ENCODE measurements at regions not wholly inside any gene's neighbourhood (a gene's known extent, or its start where the extent isn't known, plus 50 kb on each side); places are given as distances from the start of the nearest gene placed in this dataset.
"Not testable (repeated sequence)": the region's sequence is repeated elsewhere in the genome, so short reads cannot be mapped to it uniquely, and the experiment has no call there.

DNA sequence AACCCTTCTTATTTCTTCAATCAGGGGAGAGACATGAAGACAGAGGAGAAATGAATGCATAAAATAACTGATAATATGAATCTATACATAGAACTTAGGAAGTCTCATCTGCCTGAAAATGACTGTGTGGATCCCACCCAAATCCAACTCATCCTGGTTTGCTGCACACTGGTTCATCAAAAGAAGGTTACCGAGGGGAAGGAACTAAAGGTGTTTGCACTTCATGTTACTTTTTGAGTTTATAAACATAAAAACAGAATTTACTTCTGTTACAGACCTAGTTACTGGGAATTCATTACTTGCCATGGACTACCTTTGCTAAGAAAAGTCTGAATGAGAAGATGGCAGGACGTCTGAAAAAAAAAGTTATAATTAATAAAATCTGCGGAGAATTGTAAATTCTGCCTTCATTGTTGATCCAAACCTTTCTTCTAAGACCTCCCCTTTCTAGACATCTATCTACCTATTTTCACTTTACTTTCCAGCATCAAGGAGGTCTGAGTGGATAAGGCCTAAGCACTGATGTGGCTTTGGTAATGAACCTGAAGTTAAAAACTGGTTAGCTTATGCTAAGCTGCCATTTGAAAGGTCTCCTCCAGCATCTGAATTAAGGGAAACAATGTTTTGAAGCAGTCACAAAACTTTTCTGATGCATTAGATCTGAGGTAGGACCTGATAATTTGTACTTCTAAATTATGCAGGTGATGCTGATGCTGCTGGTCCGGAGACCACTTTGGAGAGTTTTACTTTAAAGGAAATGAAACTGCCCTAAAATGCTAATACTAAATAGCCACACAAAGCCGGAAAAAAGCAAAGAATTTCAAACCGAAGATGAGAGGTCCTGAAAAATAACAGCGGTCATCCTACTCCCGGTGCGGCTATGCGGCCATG lies 84.0 kb downstream of the HFE start:
- DNase-seq (ENCODE audit: low spot score) (no peak), ATAC-seq (no peak)
- intact Hi-C loops (cut with DNase I): no loop called here

DNA sequence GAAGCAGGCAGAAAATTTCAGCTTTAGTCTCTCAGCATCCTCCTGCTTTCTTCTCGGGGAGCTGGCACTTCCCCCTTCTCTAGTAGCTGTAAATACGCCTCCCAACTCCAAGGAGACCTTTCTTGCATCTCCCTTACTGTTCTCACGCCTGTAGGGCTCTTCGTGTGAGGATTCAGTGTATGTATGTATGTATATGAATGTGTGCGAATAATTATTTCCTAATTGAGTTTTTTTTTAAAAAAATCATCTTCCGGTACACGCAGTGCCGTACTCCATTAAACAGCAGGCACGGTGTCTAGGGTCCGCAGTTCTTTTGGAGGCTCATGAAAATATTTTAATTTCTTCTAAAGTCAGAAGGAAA lies 85.4 kb downstream of the HFE start:
- DNase-seq (ENCODE audit: low spot score) (no peak), ATAC-seq (peak; percentile 74)
- intact Hi-C loops (cut with DNase I): no loop called here

DNA sequence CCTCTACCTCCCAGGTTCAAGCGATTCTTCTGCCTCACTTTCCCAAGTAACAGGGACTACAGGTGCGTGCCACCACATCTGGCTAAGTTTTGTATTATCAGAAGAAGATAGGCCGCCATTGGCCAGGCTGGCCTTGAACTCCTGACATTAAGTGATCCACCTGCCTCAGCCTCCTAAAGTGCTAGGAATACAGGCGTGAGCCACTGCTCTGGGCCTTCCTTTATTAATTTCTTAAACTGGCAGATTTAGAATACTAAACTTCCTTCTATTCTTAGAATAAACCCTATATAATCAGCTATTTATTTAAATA lies 86.6 kb downstream of the HFE start:
- ATAC-seq (no peak), DNase-seq (ENCODE audit: low spot score) (no peak)
- intact Hi-C loops (cut with DNase I): no loop called here

DNA sequence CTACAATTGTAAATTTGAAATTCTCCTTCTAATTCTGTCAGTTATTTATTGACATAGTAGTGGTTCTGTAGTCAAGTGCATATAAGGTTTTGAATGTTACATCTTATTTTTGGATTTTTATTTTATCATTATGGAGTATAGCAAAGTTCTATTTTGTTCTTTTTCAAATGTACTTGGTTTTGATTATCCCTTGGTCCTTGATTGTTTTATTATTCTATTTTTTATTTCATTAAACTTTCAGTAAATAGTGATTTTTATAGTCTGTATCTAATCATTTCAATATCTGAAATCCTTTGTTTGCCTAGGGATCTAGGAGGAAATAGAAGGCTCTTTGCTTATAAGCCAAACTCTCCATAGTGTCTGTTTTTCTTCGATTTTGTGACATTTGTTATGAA lies 87.8 kb downstream of the HFE start:
- intact Hi-C loops (cut with DNase I): no loop called here

DNA sequence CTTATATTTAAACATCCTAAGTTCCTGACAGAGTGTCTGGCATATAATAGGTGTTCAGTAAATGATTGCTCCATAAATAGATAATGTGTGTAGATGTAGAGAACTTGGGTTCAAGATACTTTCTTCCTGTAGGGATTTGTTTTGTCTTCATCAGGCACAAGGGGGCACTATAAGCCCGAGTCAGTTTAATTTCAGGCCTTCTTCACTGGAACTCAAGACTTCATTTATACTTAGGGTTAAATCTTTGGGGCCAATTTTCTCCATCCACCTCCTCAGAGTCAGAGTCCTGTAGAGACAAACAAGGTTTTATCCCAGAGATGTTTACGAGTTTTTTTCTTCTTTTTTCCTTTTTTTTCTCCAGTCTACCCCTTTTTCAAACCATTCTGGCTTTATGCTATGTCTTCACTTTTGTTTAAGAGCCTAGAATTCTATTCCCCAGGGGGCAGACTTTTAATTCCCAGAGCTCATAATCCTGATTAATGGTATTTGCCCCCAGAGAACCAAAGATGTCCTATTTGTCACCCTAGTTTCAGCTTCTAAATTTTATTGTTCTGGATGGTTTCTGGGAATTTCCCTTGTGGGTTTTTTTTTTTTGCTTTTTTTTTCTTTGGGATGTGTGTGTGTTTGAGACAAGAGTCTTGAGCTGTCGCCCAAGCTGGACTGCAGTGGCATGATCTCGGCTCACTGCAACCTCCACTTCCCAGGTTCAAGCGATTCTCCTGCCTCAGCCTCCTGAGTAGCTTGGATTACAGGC lies 88.4 kb downstream of the HFE start:
- intact Hi-C loops (cut with DNase I): no loop called here
- ATAC-seq: no peak

More for the DNA sequence above, 87.8 kb downstream of the HFE start:
- DNase-seq (ENCODE audit: low spot score) (no peak), ATAC-seq (no peak)

DNA sequence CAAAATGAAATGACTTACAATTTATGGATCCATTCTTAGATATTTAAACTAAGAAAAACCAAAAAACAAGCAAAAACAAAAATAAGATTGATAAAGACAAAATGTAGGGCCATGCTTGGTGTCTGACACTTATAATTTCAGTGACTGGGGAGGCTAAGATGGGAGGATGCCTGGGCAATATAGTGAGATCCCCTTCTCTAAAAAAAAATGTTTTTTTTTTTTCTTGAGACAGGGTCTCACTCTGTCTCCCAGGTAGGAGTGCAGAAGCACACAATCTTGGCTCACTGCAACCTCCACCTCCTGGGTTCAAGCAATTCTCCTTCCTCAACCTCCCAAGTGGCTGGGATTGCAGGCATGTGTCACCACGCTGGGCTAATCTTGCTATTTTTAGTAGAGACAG lies 92.4 kb downstream of the HFE start:
- ATAC-seq (no peak), DNase-seq (ENCODE audit: low spot score) (no peak)
- intact Hi-C loops (cut with DNase I): no loop called here

More for the DNA sequence above, 88.4 kb downstream of the HFE start:
- DNase-seq (ENCODE audit: low spot score): no peak

DNA sequence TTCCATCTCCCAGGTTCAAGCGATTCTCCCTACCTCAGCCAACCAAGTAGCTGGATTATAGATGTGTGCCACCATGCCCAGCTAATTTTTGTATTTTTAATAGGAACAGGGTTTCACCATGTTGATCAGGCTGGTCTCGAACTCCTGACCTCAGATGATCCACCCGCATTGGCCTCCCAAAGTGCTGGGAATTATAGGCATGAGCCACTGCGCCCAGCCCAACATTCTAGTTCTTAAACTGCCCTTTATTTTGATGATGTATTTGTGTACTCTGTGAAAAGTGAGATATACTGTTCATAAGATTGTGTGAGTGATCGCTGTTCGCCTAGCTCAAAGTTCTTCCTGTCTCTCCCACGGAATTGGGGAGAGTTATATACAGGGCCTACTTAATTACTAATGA lies 93.1 kb downstream of the HFE start:
- DNase-seq (ENCODE audit: low spot score) (no peak), ATAC-seq (no peak)
- intact Hi-C loops (cut with DNase I): no loop called here

DNA sequence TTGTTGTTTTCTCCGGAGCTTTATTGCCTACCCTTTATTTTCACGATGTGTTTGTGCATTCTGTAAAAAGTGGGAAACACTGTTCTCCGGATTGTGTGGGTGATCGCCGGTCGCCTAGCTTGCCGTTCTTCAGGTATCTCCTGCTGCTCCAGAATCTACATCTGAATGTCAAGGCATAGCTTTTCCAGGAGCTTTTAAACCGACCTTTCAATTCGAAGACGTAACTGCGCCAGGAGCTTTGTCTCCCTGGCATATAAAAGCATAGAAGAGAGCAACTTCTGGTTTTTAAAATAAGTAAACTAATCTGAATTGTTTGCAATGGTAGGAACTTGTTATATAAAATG lies 96.0 kb downstream of the HFE start:
- intact Hi-C loops (cut with DNase I): no loop called here
- ATAC-seq (peak; percentile 41), DNase-seq (ENCODE audit: low spot score) (no peak)

DNA sequence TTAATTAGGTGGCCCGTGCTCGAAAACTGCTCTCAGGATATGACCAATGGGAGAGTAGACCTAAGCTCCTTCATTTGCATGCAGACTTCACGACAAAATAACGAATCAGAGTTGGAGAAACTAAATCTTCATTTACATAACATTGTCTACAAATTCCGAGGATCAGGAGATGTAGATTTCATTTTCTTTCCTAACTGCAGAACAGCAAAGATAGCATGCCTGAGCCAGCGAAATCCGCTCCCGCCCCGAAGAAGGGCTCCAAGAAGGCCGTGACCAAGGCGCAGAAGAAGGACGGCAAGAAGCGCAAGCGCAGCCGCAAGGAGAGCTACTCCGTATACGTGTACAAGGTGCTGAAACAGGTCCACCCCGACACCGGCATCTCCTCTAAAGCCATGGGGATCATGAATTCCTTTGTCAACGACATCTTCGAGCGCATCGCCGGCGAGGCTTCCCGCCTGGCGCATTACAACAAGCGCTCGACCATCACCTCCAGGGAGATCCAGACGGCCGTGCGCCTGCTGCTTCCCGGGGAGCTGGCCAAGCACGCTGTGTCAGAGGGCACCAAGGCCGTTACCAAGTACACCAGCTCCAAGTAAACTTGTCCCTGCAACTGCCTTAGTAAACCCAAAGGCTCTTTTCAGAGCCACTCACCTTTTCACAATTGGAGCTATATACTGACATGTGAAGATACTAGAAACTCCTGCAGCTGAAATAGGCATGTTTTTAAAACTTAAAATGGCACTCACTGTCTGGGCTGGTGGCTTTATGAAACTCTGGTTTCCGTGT lies 96.5 kb downstream of the HFE start:
- peak; percentile 94 for ATAC-seq
- intact Hi-C loops (cut with DNase I): no loop called here
- DNase-seq (ENCODE audit: low spot score): peak; percentile 79

DNA sequence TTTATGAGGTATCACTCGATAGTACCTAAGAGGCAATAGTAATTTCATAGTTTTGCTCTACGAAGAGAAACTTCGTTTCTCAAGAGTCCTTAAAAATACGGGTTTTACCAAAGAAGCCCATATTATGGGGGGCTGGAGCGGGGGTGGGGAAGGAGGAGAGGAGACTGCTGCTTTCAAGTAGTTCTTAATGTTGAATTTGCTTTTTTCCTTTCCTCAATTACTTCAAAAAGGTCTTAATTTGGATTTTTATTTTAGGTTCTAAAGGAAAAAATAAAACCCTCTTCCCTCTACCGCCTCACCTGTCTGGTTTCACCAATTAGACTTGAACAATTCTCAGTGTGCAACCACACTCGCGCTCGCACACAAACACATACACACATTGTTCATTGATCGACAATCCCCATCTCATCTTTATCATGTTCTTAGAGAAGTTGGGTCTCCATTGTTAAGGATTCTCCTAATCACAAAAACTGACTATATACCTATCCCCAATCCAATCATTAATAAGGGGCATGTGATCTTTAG lies 97.2 kb downstream of the HFE start:
- intact Hi-C loops (cut with DNase I): no loop called here
- DNase-seq (ENCODE audit: low spot score): no peak
- no peak for ATAC-seq

DNA sequence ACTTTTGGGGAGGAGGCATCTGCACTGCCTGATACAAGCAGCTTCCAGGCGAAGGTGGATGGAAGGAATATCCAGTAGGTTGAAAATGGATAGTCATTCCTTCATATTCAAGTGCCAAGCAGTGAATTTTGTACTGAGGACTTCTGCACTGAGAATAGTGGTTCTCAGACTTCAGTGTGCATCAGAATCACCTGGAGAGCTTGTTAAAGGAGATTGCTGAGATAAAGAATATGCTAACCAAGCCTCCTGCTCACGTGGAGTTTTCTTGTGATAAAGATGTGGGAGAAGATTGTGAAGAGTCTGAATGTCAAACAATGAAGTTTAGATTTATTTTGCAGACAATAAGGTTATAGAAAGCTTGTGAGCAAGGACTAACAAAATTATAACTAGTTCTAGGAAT lies 97.8 kb downstream of the HFE start:
- ATAC-seq (no peak), DNase-seq (ENCODE audit: low spot score) (no peak)
- intact Hi-C loops (cut with DNase I): no loop called here

DNA sequence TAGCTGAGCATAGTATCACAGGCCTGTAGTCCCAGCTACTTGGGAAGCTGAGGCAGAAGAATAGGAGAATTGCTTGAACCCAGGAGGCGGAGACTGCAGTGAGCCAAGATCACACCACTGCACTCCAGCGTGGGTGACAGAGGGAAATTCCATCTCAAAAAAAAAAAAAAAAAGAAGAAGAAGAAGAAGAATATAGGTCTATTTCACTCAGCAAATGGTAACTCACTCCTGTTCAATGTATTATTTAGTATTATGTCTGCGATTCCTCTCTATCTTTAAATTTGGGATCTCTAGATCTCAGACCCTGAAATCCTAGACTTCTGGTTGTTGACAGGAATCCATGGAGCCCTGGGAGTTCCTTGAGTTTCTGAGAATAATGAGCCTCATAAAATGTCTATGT lies 98.6 kb downstream of the HFE start:
- ATAC-seq: no peak
- intact Hi-C loops (cut with DNase I): no loop called here
- DNase-seq (ENCODE audit: low spot score): no peak

DNA sequence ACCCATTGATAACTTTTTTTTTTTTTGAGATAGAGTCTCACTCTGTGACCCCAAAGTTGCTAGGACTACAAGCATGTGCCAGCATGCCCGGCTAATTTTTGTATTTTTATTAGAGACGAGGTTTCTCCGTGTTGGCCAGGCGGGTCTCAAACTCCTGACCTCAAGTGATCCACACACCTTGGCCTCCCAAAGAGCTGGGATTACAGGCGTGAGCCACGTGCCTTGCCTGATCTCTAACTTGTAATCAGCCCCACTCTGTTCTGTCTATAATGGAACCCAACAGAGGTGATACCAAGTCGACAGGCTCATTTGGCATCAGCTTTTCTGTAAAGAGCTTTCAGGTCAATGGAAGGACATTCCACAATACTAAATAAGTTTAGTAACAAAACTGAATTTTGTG lies 99.4 kb downstream of the HFE start:
- intact Hi-C loops (cut with DNase I): no loop called here
- no peak for ATAC-seq
- DNase-seq (ENCODE audit: low spot score): no peak

DNA sequence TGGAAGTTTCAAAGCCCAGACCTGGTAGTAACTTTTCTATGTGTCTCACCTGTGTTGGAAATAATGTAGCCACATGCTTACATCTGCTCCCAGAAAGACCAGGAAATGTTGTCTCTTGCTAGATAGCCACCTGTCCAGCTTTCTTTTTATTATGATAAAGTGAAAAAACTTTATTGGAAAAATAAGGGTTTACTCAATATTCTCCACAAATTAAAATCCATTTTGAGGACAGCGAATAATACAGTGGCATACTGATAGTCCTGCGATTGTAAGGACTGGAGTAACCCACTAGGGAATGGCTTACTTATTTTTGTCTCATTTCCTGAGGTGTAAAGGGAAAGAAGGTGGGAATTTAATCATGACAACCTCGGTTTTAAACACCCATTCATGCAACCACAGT lies 100.1 kb downstream of the HFE start:
- DNase-seq (ENCODE audit: low spot score) (no peak), ATAC-seq (no peak)
- intact Hi-C loops (cut with DNase I): no loop called here

DNA sequence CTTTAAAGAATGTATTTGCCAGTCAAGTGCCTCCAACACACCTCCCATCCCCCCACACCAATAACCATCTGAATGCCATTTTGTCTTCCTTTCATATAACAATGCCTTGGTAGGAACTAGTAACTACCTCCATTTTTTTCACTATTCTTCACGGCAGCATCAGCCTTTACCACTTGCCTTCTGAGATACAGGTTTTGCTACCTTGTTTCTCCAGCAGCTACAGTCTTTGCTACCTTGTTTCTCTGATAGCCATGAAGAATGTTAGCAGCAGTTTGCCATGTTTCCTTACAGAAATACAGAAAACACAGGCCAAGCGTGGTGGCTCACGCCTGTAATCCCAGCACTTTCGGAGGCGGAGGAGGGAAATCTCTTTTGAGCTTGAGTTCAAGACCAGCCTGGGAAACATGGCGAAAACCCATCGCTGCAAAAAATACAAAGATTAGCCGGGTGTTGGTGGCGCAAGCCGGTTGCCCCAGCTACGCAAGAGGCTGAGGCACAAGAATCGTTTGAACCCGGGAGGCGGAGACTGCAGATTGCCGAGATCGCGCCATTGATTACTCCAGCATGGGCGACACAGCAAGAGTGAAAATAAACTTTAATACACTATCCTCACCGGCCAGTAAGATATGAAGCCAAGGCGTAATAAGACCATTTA lies 100.9 kb downstream of the HFE start:
- no peak for DNase-seq (ENCODE audit: low spot score)
- intact Hi-C loops (cut with DNase I): no loop called here
- peak; percentile 54 for ATAC-seq

DNA sequence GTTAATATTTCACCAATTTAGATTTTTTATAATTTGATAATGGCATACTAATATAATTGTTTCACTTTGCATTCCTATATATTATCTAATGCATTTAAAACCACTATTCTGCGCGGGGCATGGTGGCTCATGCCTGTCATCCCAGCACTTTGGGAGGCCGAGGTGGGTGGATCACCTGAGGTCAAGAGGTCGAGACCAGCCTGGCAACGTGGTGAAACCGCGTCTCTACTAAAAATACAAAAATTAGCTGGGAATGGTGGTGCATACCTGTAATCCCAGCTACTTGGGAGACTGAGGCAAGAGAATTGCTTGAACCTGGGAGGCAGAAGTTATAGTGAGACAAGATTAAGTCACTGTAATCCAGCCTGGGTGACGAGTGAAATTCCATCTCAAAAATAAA lies 104.3 kb downstream of the HFE start:
- ATAC-seq; DNase-seq (ENCODE audit: low spot score); intact Hi-C loops (cut with DNase I): not testable (repeated sequence)

DNA sequence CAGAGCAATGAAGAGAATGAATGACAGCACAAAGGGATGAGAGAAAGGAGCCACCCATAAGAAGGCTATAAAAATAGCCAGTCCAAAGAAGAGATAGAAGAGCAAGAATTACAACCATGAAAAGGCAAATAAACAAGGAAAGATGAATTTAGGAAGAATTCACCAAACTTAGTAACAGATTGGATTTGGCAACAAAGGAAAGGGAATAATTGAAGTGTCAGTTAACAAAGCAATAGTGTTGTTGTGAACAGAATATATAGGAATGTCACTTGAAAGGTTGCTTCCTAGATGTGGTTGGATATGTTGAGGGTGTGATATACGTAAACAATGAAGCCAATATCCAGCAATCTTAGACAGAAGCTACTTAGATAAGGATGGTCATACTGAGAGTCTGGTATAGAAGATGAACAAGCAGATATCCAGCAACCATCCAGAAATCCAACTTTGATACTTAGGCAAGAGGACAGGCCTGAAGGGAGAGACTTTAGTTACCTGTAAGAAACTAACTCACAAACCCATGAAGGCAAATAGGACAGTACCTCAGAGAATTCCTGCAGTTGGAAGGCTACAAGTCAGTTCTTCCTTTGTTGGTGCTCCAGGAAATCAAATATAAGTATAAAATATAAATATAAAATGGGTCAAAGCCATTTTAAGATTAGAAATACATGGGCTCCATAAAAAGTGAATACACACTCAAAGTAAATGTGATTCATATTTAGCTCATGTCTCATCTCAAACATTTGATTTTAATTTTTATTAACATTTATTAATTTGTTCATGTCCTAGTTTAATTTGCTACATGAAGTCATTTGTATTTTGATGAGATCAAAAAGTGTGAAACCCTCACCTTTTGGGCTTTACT lies 106.5 kb downstream of the HFE start:
- DNase-seq (ENCODE audit: low spot score): no peak
- ATAC-seq: no peak
- intact Hi-C loops (cut with DNase I): no loop called here

DNA sequence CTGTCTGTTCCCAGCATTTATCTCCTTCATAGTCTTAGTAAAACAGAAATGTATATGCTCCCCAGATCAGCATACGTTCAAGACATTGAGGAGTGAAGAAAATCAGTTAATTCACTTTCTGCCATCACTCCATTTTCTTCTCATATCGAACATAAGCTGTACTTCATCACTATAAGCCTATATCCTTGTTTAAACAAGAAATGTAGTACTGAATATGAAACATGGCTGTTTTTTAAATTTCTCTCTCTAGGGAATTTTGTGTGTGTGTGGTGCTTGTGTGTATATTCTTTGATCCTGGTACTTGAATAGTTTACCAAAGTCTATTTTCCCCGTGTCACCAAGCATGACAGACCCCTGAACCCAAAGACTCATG lies 107.1 kb downstream of the HFE start:
- intact Hi-C loops (cut with DNase I): no loop called here
- DNase-seq (ENCODE audit: low spot score): no peak
- ATAC-seq: no peak

All from sciatic nerve (tissue), 2 donors.